H9 (cell line): ENCODE measurements at regions not wholly inside any gene's neighbourhood (a gene's known extent, or its start where the extent isn't known, plus 50 kb on each side); places are given as distances from the start of the nearest gene placed in this dataset.

Experiments
- DNase-seq: peaks from one replicate; pipeline ENCODE4 v3.0.0-alpha.2; 2017
- H2AFZ ChIP-seq: one replicate; pipeline ENCODE4 v1.6.1; 2013; ENCODE audit warnings: mild to moderate bottlenecking, low read length, control low read depth, moderate library complexity
- H2AK5ac ChIP-seq: 2 replicates; pipeline ENCODE4 v1.6.1; 2013; ENCODE audit warnings: low read length, control low read depth, mixed read lengths; ENCODE audit not compliant: insufficient read length
- H2BK120ac ChIP-seq: one replicate; pipeline ENCODE4 v1.6.1; 2013; ENCODE audit warnings: low read depth, mild to moderate bottlenecking, low read length, control low read depth, inconsistent platforms; ENCODE audit not compliant: poor library complexity, severe bottlenecking
- H2BK12ac ChIP-seq: 2 replicates; pipeline ENCODE4 v1.6.1; 2013; ENCODE audit warnings: low read length, control low read depth, mixed read lengths, low read depth; ENCODE audit not compliant: insufficient read length
- H2BK15ac ChIP-seq: 2 replicates; pipeline ENCODE4 v1.6.1; 2013; ENCODE audit warnings: low read depth, low read length, control low read depth
- H2BK20ac ChIP-seq: one replicate; pipeline ENCODE4 v1.6.1; 2013; ENCODE audit warnings: low read depth, mild to moderate bottlenecking, low read length, control low read depth, inconsistent platforms; ENCODE audit not compliant: poor library complexity, severe bottlenecking
- H2BK5ac ChIP-seq: 2 replicates; pipeline ENCODE4 v1.6.1; 2013; ENCODE audit warnings: low read length, control low read depth, mixed read lengths; ENCODE audit not compliant: insufficient read length
- H3K14ac ChIP-seq: 2 replicates; pipeline ENCODE4 v1.6.1; 2013; ENCODE audit warnings: low read length, control low read depth; ENCODE audit not compliant: insufficient read depth
- H3K18ac ChIP-seq: 2 replicates; pipeline ENCODE4 v1.6.1; 2013; ENCODE audit warnings: low read depth, mild to moderate bottlenecking, mixed read lengths, low read length, control low read depth; ENCODE audit not compliant: insufficient read length
- H3K23ac ChIP-seq: 2 replicates; pipeline ENCODE4 v1.6.1; 2013; ENCODE audit warnings: low read length, control low read depth, mixed read lengths, low read depth; ENCODE audit not compliant: insufficient read length
- H3K23me2 ChIP-seq: 2 replicates; pipeline ENCODE4 v1.6.1; 2013; ENCODE audit warnings: low read depth, mild to moderate bottlenecking, mixed read lengths, low read length, control low read depth; ENCODE audit not compliant: insufficient read length, poor library complexity, severe bottlenecking
- H3K27ac ChIP-seq: 2 replicates; pipeline ENCODE4 v1.5.1; 2013; ENCODE audit warnings: low read length, control low read depth, mixed read lengths, low read depth; ENCODE audit not compliant: insufficient read length
- H3K27me3 ChIP-seq: 2 replicates; pipeline ENCODE4 v1.6.1; 2013; ENCODE audit warnings: low read length, control low read depth, inconsistent platforms; ENCODE audit not compliant: insufficient read depth
- H3K4ac ChIP-seq: 2 replicates; pipeline ENCODE4 v1.6.1; 2013; ENCODE audit warnings: low read depth, mild to moderate bottlenecking, control low read depth, inconsistent platforms, low read length, moderate library complexity
- H3K4me1 ChIP-seq: 2 replicates; pipeline ENCODE4 v1.6.1; 2013; ENCODE audit warnings: low read length, control low read depth, inconsistent platforms; ENCODE audit not compliant: insufficient read depth
- H3K4me2 ChIP-seq: 2 replicates; pipeline ENCODE4 v1.6.1; 2013; ENCODE audit warnings: low read length, control low read depth, mixed read lengths; ENCODE audit not compliant: insufficient read length, insufficient read depth
- H3K56ac ChIP-seq: 2 replicates; pipeline ENCODE4 v1.6.1; 2013; ENCODE audit warnings: low read depth, mild to moderate bottlenecking, mixed read lengths, low read length, control low read depth; ENCODE audit not compliant: insufficient read length
- H3K79me1 ChIP-seq: 2 replicates; pipeline ENCODE4 v1.6.1; 2013; ENCODE audit warnings: low read depth, mild to moderate bottlenecking, moderate library complexity, low read length, control low read depth, inconsistent platforms; ENCODE audit not compliant: insufficient read depth, poor library complexity, severe bottlenecking
- H3K79me2 ChIP-seq: 2 replicates; pipeline ENCODE4 v1.6.1; 2013; ENCODE audit warnings: low read length, control low read depth, inconsistent platforms; ENCODE audit not compliant: insufficient read depth
- H3K9ac ChIP-seq: 2 replicates; pipeline ENCODE4 v1.6.1; 2013; ENCODE audit warnings: low read length, control low read depth, mixed read lengths; ENCODE audit not compliant: insufficient read length; ENCODE audit errors: extremely low read depth
- H3K9me3 ChIP-seq: one replicate; pipeline ENCODE4 v1.6.1; 2013; ENCODE audit warnings: low read depth, low read length, inconsistent platforms; ENCODE audit not compliant: control insufficient read depth
- H3T11ph ChIP-seq: one replicate; pipeline ENCODE4 v1.6.1; 2013; ENCODE audit warnings: mild to moderate bottlenecking, low read length, control low read depth, inconsistent platforms
- H4K20me1 ChIP-seq: one replicate; pipeline ENCODE4 v1.6.1; 2013; ENCODE audit not compliant: control insufficient read depth, insufficient read length, insufficient read depth
- H4K5ac ChIP-seq: 2 replicates; pipeline ENCODE4 v1.6.1; 2013; ENCODE audit warnings: low read depth, mild to moderate bottlenecking, mixed read lengths, low read length, control low read depth; ENCODE audit not compliant: insufficient read length
- H4K8ac ChIP-seq: replicated peaks from 2 replicates; pipeline ENCODE4 v1.6.1; 2013; ENCODE audit warnings: low read length, control low read depth, mixed read lengths, low read depth; ENCODE audit not compliant: insufficient read length
- H4K91ac ChIP-seq: 2 replicates; pipeline ENCODE4 v1.6.1; 2013; ENCODE audit warnings: low read depth, mild to moderate bottlenecking, moderate library complexity, mixed read lengths, low read length, control low read depth; ENCODE audit not compliant: insufficient read length
- H3K27ac Mint-ChIP-seq, 3 experiments: 2 replicates in 2 of 3; 3 replicates in 1 of 3; pipeline ENCODE4 v1.8.0; 2020 to 2021; ENCODE audit warnings: mixed read lengths in 3 of 3, mild to moderate bottlenecking in 1 of 3, moderate library complexity in 1 of 3
- H3K27me3 Mint-ChIP-seq: 2 replicates; pipeline ENCODE4 v1.8.0; 2021; ENCODE audit warnings: low read depth, mild to moderate bottlenecking, moderate library complexity, mixed read lengths
- H3K36me3 Mint-ChIP-seq, 3 experiments: 2 replicates in 2 of 3; 3 replicates in 1 of 3; pipeline ENCODE4 v1.8.0; 2020 to 2021; ENCODE audit warnings: low read depth in 3 of 3, mixed read lengths in 3 of 3; ENCODE audit not compliant: insufficient read depth in 1 of 3
- H3K4me1 Mint-ChIP-seq, 2 experiments: 2 replicates each; pipeline ENCODE4 v1.8.0; 2020; ENCODE audit warnings: mixed read lengths in 2 of 2
- H3K4me3 Mint-ChIP-seq, 2 experiments: 2 replicates in 1 of 2; 3 replicates in 1 of 2; pipeline ENCODE4 v1.8.0; 2020 to 2021; ENCODE audit warnings: mild to moderate bottlenecking in 2 of 2, mixed read lengths in 2 of 2, moderate library complexity in 1 of 2
- H3K9me3 Mint-ChIP-seq, 2 experiments: 2 replicates in 1 of 2; 3 replicates in 1 of 2; pipeline ENCODE4 v1.8.0; 2020; ENCODE audit warnings: mild to moderate bottlenecking in 2 of 2, mixed read lengths in 2 of 2, moderate library complexity in 1 of 2
- CTCF ChIP-seq: fragments of 200-600 bp; sonication (generic); conservative IDR thresholded peaks from 3 replicates; pipeline ENCODE4 v1.8.0; 2021; ENCODE audit warnings: antibody characterized with exemption, mild to moderate bottlenecking
- WGBS: extraction: QIAGEN DNeasy Blood & Tissue Kit; methylation state at CpG from one replicate; pipeline ENCODE4 v1.1.7; 2013; ENCODE audit warnings: missing lambda C conversion rate, low lambda C conversion rate, mixed read lengths; ENCODE audit not compliant: insufficient read length; ENCODE audit errors: extremely low coverage; 5-methylcytosine and 5-hydroxymethylcytosine counted together

- Histone ChIP-seq H3K23ac (no peak overlapping the region), H3K9ac (no peak overlapping the region), H2AK5ac (no peak overlapping the region), H3K9me3 (no peaks in the 10 kb centered on the region), H4K5ac (no peak overlapping the region), H3K18ac (no peak overlapping the region), H4K91ac (no peak overlapping the region), H2AFZ (no peak overlapping the region), H4K8ac (no peak overlapping the region), H3K4me2 (no peak overlapping the region), H3K27ac (no peak overlapping the region), H3K4ac (no peak overlapping the region), H3K79me1 (no peaks in the 10 kb centered on the region), H3T11ph (no peak overlapping the region), H2BK12ac (no peak overlapping the region), H3K56ac (no peak overlapping the region), H3K79me2 (no peaks in the 10 kb centered on the region), H4K20me1 (no peaks in the 10 kb centered on the region), H3K23me2 (no peaks in the 10 kb centered on the region), H2BK120ac (no peak overlapping the region), H3K4me1 (no peaks in the 10 kb centered on the region), H3K27me3 (no peaks in the 10 kb centered on the region), H2BK20ac (no peak overlapping the region), H2BK15ac (no peak overlapping the region), H3K14ac (no peak overlapping the region), H2BK5ac (no peak overlapping the region)
- H3K4me1 Mint-ChIP-seq = peaks cover 5 to 6% of the 10 kb centered on the region in 2 experiments
- no peak for DNase-seq
- peaks cover 16 to 18% of the 10 kb centered on the region in 2 experiments; a peak in 4 of 5 replicates for H3K9me3 Mint-ChIP-seq
- no peak overlapping the region for H3K27ac Mint-ChIP-seq
- WGBS = no CpG with 5 or more reads among the region's 4 CpGs
- TF ChIP-seq CTCF = no peak
- peaks cover 6 to 15% (median 8%) of the 10 kb centered on the region in 3 experiments; a peak in 6 of 7 replicates for H3K36me3 Mint-ChIP-seq
- no peaks in the 10 kb centered on the region for H3K27me3 Mint-ChIP-seq
- no peak overlapping the region for H3K4me3 Mint-ChIP-seq
These were observed 603.8 kb upstream of the PCDH7 start for GRCh38 chr4:30116401-30116800.
